ENCODE measurements at regions not wholly inside any gene's neighbourhood (a gene's known extent, or its start where the extent isn't known, plus 50 kb on each side); places are given as distances from the start of the nearest gene placed in this dataset.
A peak's percentile ranks its signal among the peaks of the same experiment; 100 is the strongest.

DNA sequence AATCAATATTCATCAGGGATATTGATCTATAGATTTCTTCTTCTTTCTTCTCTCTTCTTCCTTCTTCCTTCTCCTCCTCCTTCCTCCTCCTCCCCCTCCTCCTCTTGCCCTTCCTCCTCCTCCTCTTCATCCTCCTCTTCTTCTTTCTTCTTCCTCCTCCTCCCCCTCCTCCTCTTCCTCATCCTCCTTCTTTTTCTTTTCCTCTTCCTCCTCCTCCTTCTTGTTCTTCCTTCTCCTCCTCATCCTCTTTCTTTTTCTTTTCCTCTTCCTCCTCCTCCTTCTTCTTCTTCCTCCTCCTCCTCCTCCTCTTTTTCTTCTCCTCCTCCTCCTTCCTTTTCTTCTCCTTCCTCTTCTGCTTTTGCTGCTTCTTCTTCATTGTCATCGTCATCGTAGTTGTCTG, 52.4 kb upstream of the SERINC1 start:
- TF ChIP-seq EZH2phosphoT487 (IDR thresholded peaks at IDR 0.05; ENCODE audit: borderline replicate concordance, low read length): no peak
- TF ChIP-seq, protein P1, sequence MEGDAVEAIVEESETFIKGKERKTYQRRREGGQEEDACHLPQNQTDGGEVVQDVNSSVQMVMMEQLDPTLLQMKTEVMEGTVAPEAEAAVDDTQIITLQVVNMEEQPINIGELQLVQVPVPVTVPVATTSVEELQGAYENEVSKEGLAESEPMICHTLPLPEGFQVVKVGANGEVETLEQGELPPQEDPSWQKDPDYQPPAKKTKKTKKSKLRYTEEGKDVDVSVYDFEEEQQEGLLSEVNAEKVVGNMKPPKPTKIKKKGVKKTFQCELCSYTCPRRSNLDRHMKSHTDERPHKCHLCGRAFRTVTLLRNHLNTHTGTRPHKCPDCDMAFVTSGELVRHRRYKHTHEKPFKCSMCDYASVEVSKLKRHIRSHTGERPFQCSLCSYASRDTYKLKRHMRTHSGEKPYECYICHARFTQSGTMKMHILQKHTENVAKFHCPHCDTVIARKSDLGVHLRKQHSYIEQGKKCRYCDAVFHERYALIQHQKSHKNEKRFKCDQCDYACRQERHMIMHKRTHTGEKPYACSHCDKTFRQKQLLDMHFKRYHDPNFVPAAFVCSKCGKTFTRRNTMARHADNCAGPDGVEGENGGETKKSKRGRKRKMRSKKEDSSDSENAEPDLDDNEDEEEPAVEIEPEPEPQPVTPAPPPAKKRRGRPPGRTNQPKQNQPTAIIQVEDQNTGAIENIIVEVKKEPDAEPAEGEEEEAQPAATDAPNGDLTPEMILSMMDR (IDR thresholded peaks at IDR 0.05; ENCODE audit: low read depth, low read length, poor library complexity, severe bottlenecking): no peak
- H3K4me3 ChIP-seq (ENCODE audit: low read length): no peak overlapping the region
- H3K9me2 ChIP-seq (replicated peaks; ENCODE audit: control insufficient read depth, low read length): no peaks in the 10 kb centered on the region
- H3K79me2 ChIP-seq (ENCODE audit: control insufficient read depth, low read length): no peaks in the 10 kb centered on the region
- H3K9me3 ChIP-seq (ENCODE audit: control insufficient read depth, insufficient read depth, low read length): no peaks in the 10 kb centered on the region
- no peak overlapping the region for H3K4me2 ChIP-seq (ENCODE audit: low read length)
- no peaks in the 10 kb centered on the region for H4K20me1 ChIP-seq (ENCODE audit: control insufficient read depth, insufficient read depth, low read depth, low read length)
- no peaks in the 10 kb centered on the region for H3K4me1 ChIP-seq (ENCODE audit: control insufficient read depth, low read length)
- H3F3A ChIP-seq (ENCODE audit: control insufficient read depth, insufficient read depth): no peaks in the 10 kb centered on the region
- H3K27me3 ChIP-seq (ENCODE audit: control insufficient read depth, low read length): no peaks in the 10 kb centered on the region
- no peaks in the 10 kb centered on the region for H3K36me3 ChIP-seq (ENCODE audit: control insufficient read depth, low read length)
- no peak overlapping the region for H3K27ac ChIP-seq (ENCODE audit: low read depth, low read length)

DNA sequence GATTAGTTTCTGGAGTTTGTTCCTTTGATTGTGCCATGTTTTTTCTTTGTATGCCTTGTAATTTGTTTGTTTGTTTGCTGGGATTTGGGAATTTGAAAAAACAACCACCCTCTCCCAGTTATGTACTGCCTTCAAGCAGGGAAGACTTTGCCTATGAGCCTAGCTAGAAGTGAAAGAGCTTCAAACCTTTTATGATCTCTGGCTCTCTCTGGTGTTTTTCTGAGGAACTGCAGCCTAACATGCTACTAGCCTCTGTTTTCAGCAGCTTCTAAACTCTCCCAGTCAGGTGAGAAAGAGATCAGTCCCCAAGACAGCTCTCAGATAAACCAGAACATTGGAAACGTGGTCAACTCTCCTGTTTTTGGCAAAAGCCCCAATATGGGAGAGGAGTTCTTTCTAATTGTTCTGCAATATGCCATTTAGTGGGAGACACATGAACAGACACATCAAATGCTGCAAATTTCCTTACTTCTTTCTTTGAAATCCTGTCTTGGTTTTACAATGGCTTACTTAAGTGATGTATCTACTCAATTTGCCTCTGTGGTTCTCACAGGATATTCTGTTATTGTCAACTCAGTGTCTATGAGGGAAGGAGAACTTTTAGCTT, 58.9 kb upstream of the SERINC1 start:
- Histone ChIP-seq H3K4me3 (ENCODE audit: low read length) (no peak overlapping the region), H3K4me2 (ENCODE audit: low read length) (no peak overlapping the region), H4K20me1 (ENCODE audit: control insufficient read depth, insufficient read depth, low read depth, low read length) (no peaks in the 10 kb centered on the region), H3K27me3 (ENCODE audit: control insufficient read depth, low read length) (peaks cover 18% of the 10 kb centered on the region), H3K27ac (ENCODE audit: low read depth, low read length) (no peak overlapping the region), H3K9me2 (replicated peaks; ENCODE audit: control insufficient read depth, low read length) (no peaks in the 10 kb centered on the region), H3K36me3 (ENCODE audit: control insufficient read depth, low read length) (no peaks in the 10 kb centered on the region), H3K4me1 (ENCODE audit: control insufficient read depth, low read length) (no peaks in the 10 kb centered on the region), H3K79me2 (ENCODE audit: control insufficient read depth, low read length) (no peaks in the 10 kb centered on the region), H3K9me3 (ENCODE audit: control insufficient read depth, insufficient read depth, low read length) (no peaks in the 10 kb centered on the region), H3F3A (ENCODE audit: control insufficient read depth, insufficient read depth) (no peaks in the 10 kb centered on the region)
- TF ChIP-seq, protein P1 (IDR thresholded peaks at IDR 0.05; ENCODE audit: low read depth, low read length, poor library complexity, severe bottlenecking): peak; percentile 82
- TF ChIP-seq EZH2phosphoT487 (IDR thresholded peaks at IDR 0.05; ENCODE audit: borderline replicate concordance, low read length): no peak

DNA sequence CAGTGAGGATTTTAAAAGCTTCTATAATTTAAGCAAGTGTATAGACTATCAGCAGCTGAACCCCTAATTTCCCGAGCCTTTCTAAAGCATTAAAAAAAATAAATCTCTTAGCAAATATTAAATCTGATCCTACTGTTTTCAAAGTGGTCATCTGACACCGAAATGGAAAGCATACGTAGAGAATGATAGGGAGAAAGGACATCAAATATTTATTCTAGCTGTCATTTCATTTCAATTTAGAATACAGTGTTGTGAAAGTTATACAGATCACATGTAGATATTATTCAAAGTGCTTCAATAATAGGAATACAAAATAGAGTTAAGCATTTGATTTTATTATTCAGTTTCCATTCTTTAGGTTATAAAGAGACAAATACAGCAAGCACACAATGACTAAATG, 61.9 kb upstream of the PKIB start:
- Histone ChIP-seq H3K27ac (ENCODE audit: low read depth, low read length) (no peak overlapping the region), H3K4me2 (ENCODE audit: low read length) (no peak overlapping the region), H3F3A (ENCODE audit: control insufficient read depth, insufficient read depth) (no peaks in the 10 kb centered on the region), H3K9me2 (replicated peaks; ENCODE audit: control insufficient read depth, low read length) (no peaks in the 10 kb centered on the region), H3K27me3 (ENCODE audit: control insufficient read depth, low read length) (no peaks in the 10 kb centered on the region), H3K4me3 (ENCODE audit: low read length) (no peak overlapping the region), H3K4me1 (ENCODE audit: control insufficient read depth, low read length) (no peaks in the 10 kb centered on the region), H3K9me3 (ENCODE audit: control insufficient read depth, insufficient read depth, low read length) (no peaks in the 10 kb centered on the region), H3K79me2 (ENCODE audit: control insufficient read depth, low read length) (no peaks in the 10 kb centered on the region), H4K20me1 (ENCODE audit: control insufficient read depth, insufficient read depth, low read depth, low read length) (no peaks in the 10 kb centered on the region), H3K36me3 (ENCODE audit: control insufficient read depth, low read length) (no peaks in the 10 kb centered on the region)
- TF ChIP-seq, protein P1 (IDR thresholded peaks at IDR 0.05; ENCODE audit: low read depth, low read length, poor library complexity, severe bottlenecking): no peak
- no peak for TF ChIP-seq EZH2phosphoT487 (IDR thresholded peaks at IDR 0.05; ENCODE audit: borderline replicate concordance, low read length)
